Embryonic facial prominence (tissue), 1 donor: ENCODE measurements at regions not wholly inside any gene's neighbourhood (a gene's known extent, or its start where the extent isn't known, plus 50 kb on each side); places are given as distances from the start of the nearest gene placed in this dataset.

Experiments used
- DNase-seq: peaks from one replicate; pipeline ENCODE4 v3.0.0-alpha.2; 2016; ENCODE audit errors: extremely low spot score

- DNase-seq, result no peak
Measured at GRCh38 chr10:42932735-42933447, 144.0 kb upstream of the RET start.

- no peak for DNase-seq
Measured at GRCh38 chr10:42933448-42934340, 143.2 kb upstream of the RET start.

GRCh38 chr10:42934351-42934811 lies 142.5 kb upstream of the RET start:
- no peak for DNase-seq

GRCh38 chr10:42934842-42935241 lies 142.0 kb upstream of the RET start:
- no peak for DNase-seq

GRCh38 chr10:42935466-42935865 lies 141.4 kb upstream of the RET start:
- DNase-seq, result no peak

- DNase-seq, result no peak
Measured at GRCh38 chr10:42936580-42936979, 140.3 kb upstream of the RET start.

- no peak for DNase-seq
Measured at GRCh38 chr10:42937048-42937447, 139.8 kb upstream of the RET start.

- DNase-seq, result no peak
Measured at GRCh38 chr10:42937649-42938180, 139.2 kb upstream of the RET start.

- DNase-seq, result no peak
Measured at GRCh38 chr10:42938351-42938750, 138.5 kb upstream of the RET start.

- DNase-seq, result no peak
Measured at GRCh38 chr10:42939237-42939636, 137.6 kb upstream of the RET start.

- DNase-seq, result no peak
Measured at GRCh38 chr10:42939685-42940366, 137.0 kb upstream of the RET start.

- DNase-seq, result no peak
Measured at GRCh38 chr10:42940487-42941294, 136.2 kb upstream of the RET start.

GRCh38 chr10:42941295-42941644 lies 135.6 kb upstream of the RET start:
- no peak for DNase-seq

GRCh38 chr10:42941790-42942189 lies 135.1 kb upstream of the RET start:
- DNase-seq, result no peak

GRCh38 chr10:42942279-42942950 lies 134.5 kb upstream of the RET start:
- DNase-seq, result no peak

- no peak for DNase-seq
Measured at GRCh38 chr10:42943025-42943818, 133.6 kb upstream of the RET start.

GRCh38 chr10:42948040-42948439 lies 128.8 kb upstream of the RET start:
- no peak for DNase-seq

- DNase-seq, result no peak
Measured at GRCh38 chr10:42949287-42949686, 127.6 kb upstream of the RET start.

GRCh38 chr10:42950606-42951485 lies 126.0 kb upstream of the RET start:
- DNase-seq, result no peak
